ENCODE measurements at regions not wholly inside any gene's neighbourhood (a gene's known extent, or its start where the extent isn't known, plus 50 kb on each side); places are given as distances from the start of the nearest gene placed in this dataset.

DNA sequence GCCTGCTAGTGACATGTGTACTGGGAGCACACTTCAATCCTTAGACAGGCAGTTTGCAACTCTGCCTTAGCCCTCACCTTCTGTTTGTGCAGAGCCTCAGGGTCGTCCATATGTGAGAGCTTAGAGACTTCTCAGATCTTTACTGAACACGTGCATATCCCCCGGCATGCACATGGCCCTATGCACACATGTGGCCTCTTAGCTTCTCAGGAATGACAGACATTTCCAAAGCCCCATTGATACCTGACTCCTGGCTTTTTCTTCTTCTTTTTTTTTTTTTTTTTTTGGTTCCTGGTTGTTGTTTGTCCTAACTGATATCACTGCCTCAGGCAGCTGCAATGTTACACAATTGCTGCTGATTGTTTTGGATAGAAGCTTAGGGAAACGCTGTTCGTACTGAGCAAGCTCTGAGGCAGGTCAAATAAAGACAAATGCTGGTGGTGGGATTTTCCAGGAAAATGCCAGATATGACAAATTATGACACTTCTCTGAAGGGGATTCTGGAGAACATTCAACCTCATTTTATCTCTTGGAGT is 107.2 kb upstream of the RGMA start:
- TF ChIP-seq, protein P1, sequence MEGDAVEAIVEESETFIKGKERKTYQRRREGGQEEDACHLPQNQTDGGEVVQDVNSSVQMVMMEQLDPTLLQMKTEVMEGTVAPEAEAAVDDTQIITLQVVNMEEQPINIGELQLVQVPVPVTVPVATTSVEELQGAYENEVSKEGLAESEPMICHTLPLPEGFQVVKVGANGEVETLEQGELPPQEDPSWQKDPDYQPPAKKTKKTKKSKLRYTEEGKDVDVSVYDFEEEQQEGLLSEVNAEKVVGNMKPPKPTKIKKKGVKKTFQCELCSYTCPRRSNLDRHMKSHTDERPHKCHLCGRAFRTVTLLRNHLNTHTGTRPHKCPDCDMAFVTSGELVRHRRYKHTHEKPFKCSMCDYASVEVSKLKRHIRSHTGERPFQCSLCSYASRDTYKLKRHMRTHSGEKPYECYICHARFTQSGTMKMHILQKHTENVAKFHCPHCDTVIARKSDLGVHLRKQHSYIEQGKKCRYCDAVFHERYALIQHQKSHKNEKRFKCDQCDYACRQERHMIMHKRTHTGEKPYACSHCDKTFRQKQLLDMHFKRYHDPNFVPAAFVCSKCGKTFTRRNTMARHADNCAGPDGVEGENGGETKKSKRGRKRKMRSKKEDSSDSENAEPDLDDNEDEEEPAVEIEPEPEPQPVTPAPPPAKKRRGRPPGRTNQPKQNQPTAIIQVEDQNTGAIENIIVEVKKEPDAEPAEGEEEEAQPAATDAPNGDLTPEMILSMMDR (IDR thresholded peaks at IDR 0.05) = no peak
- no peak for TF ChIP-seq EP300 (IDR thresholded peaks at IDR 0.05; ENCODE audit: low read depth)
